T-helper 17 cell (primary cell): ENCODE measurements at regions not wholly inside any gene's neighbourhood (a gene's known extent, or its start where the extent isn't known, plus 50 kb on each side); places are given as distances from the start of the nearest gene placed in this dataset.

Source experiments
- ATAC-seq: fragments of 150-1000 bp; cut with Tn5 transposase; 2 replicates; pipeline ENCODE4 v1.10.0; 2021; ENCODE audit warnings: mild to moderate bottlenecking, moderate library complexity
- DNase-seq, 3 donors: peaks; one replicate each; pipeline versions ENCODE4 v3.0.0 to v3.0.0-alpha.2; 2020 to 2021
- H3K9me3 ChIP-seq: one replicate; pipeline ENCODE4 v1.7.0; 2013; ENCODE audit warnings: low read length, mild to moderate bottlenecking; ENCODE audit not compliant: control insufficient read depth, poor library complexity, severe bottlenecking
- H3K27ac Mint-ChIP-seq: one replicate; pipeline ENCODE4 v1.8.0; 2022; ENCODE audit warnings: mild to moderate bottlenecking, moderate library complexity, mixed read lengths
- H3K27me3 Mint-ChIP-seq: one replicate; pipeline ENCODE4 v1.8.0; 2022; ENCODE audit warnings: mixed read lengths
- H3K36me3 Mint-ChIP-seq: one replicate; pipeline ENCODE4 v1.8.0; 2022; ENCODE audit warnings: low read depth, mixed read lengths
- H3K4me1 Mint-ChIP-seq: one replicate; pipeline ENCODE4 v1.8.0; 2022; ENCODE audit warnings: mild to moderate bottlenecking, mixed read lengths
- H3K4me3 Mint-ChIP-seq: one replicate; pipeline ENCODE4 v1.8.0; 2022; ENCODE audit warnings: mild to moderate bottlenecking, moderate library complexity, mixed read lengths

DNA sequence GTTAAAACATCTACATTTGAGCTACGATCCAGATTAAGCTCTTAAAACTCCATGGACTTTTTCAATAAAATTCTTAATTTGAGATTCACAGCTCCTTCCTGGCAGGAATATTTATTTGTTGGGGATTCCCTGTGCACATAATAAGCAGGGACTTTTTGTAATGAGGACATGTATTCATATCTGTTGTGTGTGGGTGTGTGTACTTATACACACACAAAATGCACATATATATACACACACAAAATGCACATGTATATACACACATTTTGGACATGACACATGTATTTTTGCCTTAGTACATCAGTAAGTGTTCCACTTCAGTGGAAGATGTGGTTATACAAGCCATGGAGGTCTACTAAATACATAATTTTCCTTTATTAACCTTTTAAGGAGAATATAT lies 1131.1 kb upstream of the CDH2 start:
- no peaks in the 10 kb centered on the region for H3K36me3 Mint-ChIP-seq
- H3K4me1 Mint-ChIP-seq, result no peaks in the 10 kb centered on the region
- peaks cover 3% of the 10 kb centered on the region for H3K9me3 ChIP-seq
- DNase-seq (no peak), ATAC-seq (no peak)
- no peaks in the 10 kb centered on the region for H3K27me3 Mint-ChIP-seq
- H3K27ac Mint-ChIP-seq, result no peak overlapping the region
- H3K4me3 Mint-ChIP-seq, result no peak overlapping the region

DNA sequence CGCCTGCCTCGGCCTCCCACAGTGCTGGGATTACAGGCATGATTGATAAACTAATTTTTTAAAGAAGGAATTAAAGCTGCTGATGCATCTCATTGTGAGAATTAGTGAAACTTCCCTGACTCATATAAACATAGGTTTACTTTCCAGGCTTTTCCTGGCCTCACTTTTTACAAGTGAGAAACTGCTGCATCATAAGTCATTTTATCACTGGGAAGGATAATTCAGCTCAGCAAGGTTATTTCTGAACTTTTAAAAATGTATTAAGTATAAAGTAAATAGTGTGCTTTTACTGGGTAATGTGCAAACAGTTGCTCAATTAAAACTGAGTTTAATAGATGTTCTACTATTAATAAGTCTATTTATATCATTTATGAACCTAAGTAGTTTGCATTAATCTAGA lies 1130.3 kb upstream of the CDH2 start:
- peaks cover 3% of the 10 kb centered on the region for H3K9me3 ChIP-seq
- Mint-ChIP-seq H3K27me3 (no peaks in the 10 kb centered on the region), H3K4me1 (no peaks in the 10 kb centered on the region), H3K27ac (no peak overlapping the region), H3K36me3 (no peaks in the 10 kb centered on the region), H3K4me3 (no peak overlapping the region)
- ATAC-seq (no peak), DNase-seq (no peak)

DNA sequence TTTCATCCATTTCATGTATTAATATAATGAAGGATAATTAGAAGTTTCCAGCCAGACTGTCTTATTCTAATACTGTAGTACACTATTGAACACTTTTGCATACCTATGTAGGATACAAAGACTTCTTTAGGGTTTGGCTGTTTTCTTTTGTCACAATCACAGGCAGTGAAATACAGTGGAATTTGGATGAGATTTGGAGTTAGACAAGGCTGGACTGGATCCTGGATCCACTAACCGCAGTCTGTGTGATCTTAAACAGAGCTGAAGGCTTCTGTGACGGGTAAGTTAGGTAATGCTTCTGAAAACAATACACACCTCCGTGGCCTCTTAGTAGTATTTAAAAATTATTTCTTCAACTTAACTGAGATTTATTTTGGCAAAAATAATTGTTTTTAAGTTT lies 1128.6 kb upstream of the CDH2 start:
- ATAC-seq, result no peak
- H3K36me3 Mint-ChIP-seq, result no peaks in the 10 kb centered on the region
- H3K4me1 Mint-ChIP-seq, result no peaks in the 10 kb centered on the region
- no peak overlapping the region for H3K4me3 Mint-ChIP-seq
- no peaks in the 10 kb centered on the region for H3K27me3 Mint-ChIP-seq
- no peak overlapping the region for H3K27ac Mint-ChIP-seq
- no peak for DNase-seq
- peaks cover 3% of the 10 kb centered on the region for H3K9me3 ChIP-seq

DNA sequence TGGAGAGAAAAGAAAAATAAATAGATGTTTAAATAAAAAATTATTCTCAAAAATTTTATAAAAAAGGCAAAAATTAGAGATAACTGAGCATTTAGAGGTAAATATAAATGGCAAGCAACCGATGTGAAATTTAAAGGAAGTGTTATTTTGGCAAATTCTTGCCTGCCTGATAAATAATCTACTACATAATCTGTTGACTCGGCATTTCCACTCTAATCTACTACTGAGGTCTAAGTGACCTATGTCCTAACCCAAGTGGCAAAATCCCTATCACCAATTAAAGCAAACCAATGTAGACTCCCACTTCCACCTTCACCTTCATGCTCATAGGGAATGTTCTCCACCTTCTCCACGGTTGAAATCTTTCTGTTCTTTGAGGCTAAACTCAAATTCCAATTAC lies 1124.1 kb upstream of the CDH2 start:
- no peaks in the 10 kb centered on the region for H3K4me1 Mint-ChIP-seq
- no peaks in the 10 kb centered on the region for H3K9me3 ChIP-seq
- no peaks in the 10 kb centered on the region for H3K36me3 Mint-ChIP-seq
- no peak overlapping the region for H3K27ac Mint-ChIP-seq
- DNase-seq (no peak), ATAC-seq (no peak)
- H3K4me3 Mint-ChIP-seq, result no peak overlapping the region
- H3K27me3 Mint-ChIP-seq, result no peaks in the 10 kb centered on the region

DNA sequence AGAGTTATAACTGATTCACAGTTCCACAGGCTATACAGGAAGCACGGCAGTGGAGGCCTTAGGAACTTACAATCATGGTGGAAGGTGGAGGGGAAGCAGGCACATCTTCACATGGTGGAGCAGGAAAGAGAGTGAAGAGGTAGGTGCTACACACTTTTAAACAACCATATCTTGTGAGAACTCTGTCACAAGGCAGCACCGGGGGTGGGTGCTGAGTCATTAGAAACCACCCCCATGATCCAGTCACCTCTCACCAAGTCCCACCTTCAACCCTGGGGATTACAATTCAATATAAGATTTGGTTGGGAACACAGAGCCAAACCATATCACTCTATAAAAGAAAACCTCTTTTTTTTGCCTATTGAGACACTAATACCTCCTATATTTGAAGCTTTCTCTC lies 1108.5 kb upstream of the CDH2 start:
- Mint-ChIP-seq H3K4me1 (no peaks in the 10 kb centered on the region), H3K27me3 (no peaks in the 10 kb centered on the region), H3K4me3 (no peak overlapping the region), H3K36me3 (no peaks in the 10 kb centered on the region), H3K27ac (no peak overlapping the region)
- DNase-seq (no peak), ATAC-seq (no peak)
- H3K9me3 ChIP-seq, result no peaks in the 10 kb centered on the region

DNA sequence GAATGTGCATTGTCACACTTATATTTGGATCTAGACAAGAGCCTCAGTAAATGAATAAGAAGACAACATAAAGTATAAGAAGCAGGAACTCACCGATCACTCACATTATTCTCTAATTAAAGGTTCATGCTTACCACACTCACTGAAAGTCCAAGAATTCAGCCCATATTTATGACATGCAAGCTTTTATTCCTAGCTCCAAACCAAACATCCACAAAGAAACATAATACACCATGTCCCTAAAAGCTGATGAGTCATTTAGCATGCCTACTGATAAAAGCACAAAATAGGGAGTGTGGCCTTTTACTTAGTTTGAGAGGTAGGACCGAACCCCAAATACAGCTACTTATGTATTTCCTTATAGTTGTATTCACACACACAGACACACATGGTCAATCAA lies 1094.6 kb upstream of the CDH2 start:
- no peaks in the 10 kb centered on the region for H3K36me3 Mint-ChIP-seq

DNA sequence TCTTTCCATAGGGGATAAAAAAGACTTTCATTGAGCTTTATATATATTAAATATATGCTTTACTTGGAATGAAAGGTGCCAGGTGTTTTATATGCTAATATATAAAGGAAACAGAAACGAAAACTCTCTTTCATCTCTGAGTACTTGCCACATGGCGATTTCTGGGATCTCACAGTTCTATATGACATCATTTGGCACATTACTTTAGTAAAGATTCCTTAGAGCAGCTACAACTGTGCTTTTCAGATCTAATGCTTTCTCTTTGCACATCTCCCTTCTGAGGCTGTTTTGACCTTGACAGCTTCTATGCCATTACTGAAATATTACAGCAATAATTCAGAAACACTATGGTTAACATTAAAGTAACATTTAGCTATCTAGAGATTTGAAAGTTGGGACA lies 1082.9 kb upstream of the CDH2 start:
- Mint-ChIP-seq H3K27ac (no peak overlapping the region), H3K36me3 (no peaks in the 10 kb centered on the region), H3K27me3 (no peaks in the 10 kb centered on the region), H3K4me3 (no peak overlapping the region), H3K4me1 (no peaks in the 10 kb centered on the region)
- H3K9me3 ChIP-seq, result no peaks in the 10 kb centered on the region
- no peak for DNase-seq
- ATAC-seq, result no peak

More for the DNA sequence above, 1094.6 kb upstream of the CDH2 start:
- Mint-ChIP-seq H3K27ac (no peak overlapping the region), H3K27me3 (no peaks in the 10 kb centered on the region), H3K4me3 (no peak overlapping the region), H3K4me1 (no peaks in the 10 kb centered on the region)
- no peak for DNase-seq
- no peak for ATAC-seq
- no peaks in the 10 kb centered on the region for H3K9me3 ChIP-seq

DNA sequence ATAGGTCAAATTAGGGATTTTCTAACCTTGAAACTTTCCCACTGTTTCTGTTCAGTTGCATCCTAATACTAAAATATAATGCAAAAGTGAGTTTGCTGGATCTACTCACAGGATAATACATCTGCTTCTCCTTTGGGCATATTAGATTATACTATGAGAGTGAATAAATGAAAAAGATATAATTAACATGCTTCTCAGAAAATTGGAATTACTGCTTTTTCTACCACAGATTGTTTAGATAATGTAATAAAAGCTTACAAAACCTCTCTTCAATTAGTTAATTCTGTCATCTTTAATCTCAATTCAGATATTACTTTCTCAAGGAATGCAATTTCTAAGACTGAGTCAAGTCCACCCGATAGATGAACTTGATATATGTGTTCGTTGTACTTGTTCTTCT lies 1077.2 kb upstream of the CDH2 start:
- Mint-ChIP-seq H3K4me1 (no peaks in the 10 kb centered on the region), H3K36me3 (no peaks in the 10 kb centered on the region), H3K27ac (no peak overlapping the region), H3K27me3 (no peaks in the 10 kb centered on the region), H3K4me3 (no peak overlapping the region)
- no peak for ATAC-seq
- no peak for DNase-seq
- H3K9me3 ChIP-seq, result no peaks in the 10 kb centered on the region

DNA sequence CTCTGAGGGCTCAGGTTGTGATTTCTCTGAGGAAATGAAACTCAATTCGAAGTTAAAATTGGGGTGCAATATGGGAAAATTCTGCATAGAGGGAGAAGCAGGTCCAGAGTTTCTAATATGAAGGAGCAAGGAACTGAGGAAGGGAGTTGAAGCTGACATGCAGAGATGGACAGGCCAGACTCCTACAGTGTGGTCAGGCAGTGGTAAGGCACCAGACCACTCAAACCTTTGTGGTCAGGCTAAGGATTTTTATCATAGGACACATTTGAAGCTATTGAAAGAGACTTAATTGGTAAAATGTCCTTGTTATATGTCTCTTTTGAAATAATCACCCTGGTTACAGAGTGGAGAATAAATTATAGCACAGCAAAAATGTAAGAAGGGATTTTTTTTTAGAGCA lies 1074.8 kb upstream of the CDH2 start:
- no peak overlapping the region for H3K27ac Mint-ChIP-seq
- H3K27me3 Mint-ChIP-seq, result no peaks in the 10 kb centered on the region
- no peaks in the 10 kb centered on the region for H3K36me3 Mint-ChIP-seq
- no peaks in the 10 kb centered on the region for H3K4me1 Mint-ChIP-seq
- H3K9me3 ChIP-seq, result no peaks in the 10 kb centered on the region
- no peak for DNase-seq
- ATAC-seq, result no peak
- no peak overlapping the region for H3K4me3 Mint-ChIP-seq

DNA sequence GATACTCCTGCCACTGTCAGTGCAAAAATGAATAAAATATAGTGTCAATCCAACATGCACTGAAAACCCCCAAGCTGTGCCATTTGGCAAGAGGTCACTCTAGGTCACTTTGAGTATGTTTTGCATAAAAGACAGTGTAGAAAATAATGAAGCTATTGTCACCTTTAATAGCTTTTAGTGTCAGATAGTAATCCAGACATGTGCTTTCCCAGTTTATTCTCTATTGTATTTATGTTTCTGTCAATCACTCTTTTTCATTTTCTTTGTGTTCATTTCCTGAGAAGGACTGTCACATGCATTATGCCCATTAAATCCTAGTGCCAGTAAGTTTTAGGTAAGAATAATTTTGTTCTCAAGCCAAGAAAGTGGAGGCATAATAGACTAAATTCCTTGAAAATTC lies 1073.9 kb upstream of the CDH2 start:
- no peaks in the 10 kb centered on the region for H3K4me1 Mint-ChIP-seq
- H3K27ac Mint-ChIP-seq, result no peak overlapping the region
- no peak overlapping the region for H3K4me3 Mint-ChIP-seq
- ATAC-seq (no peak), DNase-seq (no peak)
- H3K27me3 Mint-ChIP-seq, result no peaks in the 10 kb centered on the region
- no peaks in the 10 kb centered on the region for H3K9me3 ChIP-seq
- H3K36me3 Mint-ChIP-seq, result no peaks in the 10 kb centered on the region

DNA sequence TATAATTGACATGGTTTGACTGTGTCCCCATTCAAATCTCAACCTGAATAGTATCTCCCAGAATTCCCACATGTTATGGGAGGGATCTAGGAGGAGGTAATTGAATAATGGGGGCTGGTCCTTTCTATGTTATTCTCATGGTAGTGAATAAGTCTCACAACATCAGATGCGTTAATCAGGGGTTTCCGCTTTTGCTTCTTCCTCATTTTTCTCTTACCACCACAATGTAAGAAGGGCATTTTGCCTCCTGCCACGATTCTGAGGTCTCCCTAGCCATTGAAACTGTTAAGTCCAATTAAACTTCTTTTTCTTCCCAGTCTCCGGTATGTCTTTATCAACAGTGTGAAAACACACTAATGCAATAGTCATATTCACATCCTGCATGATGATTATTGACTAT lies 1073.3 kb upstream of the CDH2 start:
- Mint-ChIP-seq H3K4me1 (no peaks in the 10 kb centered on the region), H3K36me3 (no peaks in the 10 kb centered on the region), H3K27me3 (no peaks in the 10 kb centered on the region), H3K4me3 (no peak overlapping the region), H3K27ac (no peak overlapping the region)
- DNase-seq (no peak), ATAC-seq (no peak)
- no peaks in the 10 kb centered on the region for H3K9me3 ChIP-seq

DNA sequence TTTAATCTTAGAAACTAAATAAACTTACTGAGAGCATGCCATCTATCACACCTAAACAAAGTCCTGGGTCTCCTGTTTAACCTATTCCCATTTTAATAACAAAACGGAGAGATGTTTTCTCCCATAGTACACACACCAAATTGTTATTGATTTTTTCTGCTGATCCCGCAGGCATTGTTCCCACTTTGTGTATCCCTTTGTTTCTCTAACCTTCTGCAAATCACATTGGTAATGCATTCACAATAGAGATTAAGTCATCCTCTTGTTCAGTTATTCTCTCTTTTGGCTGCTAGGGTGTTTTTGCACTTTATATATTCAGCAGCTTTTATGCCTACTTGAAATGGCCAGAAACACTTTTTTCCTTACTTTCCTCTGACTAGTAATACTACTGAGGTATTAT lies 1071.9 kb upstream of the CDH2 start:
- no peaks in the 10 kb centered on the region for H3K27me3 Mint-ChIP-seq
- no peaks in the 10 kb centered on the region for H3K4me1 Mint-ChIP-seq
- DNase-seq, result no peak
- no peak for ATAC-seq
- H3K4me3 Mint-ChIP-seq, result no peak overlapping the region
- H3K27ac Mint-ChIP-seq, result no peak overlapping the region
- no peaks in the 10 kb centered on the region for H3K36me3 Mint-ChIP-seq
- H3K9me3 ChIP-seq, result no peaks in the 10 kb centered on the region

DNA sequence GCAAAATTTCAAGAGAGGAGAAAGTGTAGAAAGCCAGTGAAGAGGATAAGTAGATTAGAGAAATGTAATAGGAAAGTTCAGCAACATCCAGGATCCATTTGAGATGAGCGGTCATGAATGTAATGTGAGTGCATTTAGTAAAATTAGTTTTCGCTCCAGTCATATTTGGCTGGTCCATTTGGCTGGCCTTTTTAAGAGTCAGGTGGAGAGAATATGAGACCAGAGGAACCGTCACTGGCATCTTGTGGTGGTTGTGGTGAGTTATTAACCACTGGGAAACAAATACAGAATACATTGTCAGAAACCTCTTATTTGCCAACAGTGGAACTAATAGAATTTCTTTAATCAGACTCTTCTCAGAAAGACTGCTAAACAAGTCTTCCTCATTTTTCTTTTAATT lies 1064.3 kb upstream of the CDH2 start:
- no peak overlapping the region for H3K4me3 Mint-ChIP-seq
- no peak for ATAC-seq
- H3K27ac Mint-ChIP-seq, result no peak overlapping the region
- no peaks in the 10 kb centered on the region for H3K9me3 ChIP-seq
- no peaks in the 10 kb centered on the region for H3K27me3 Mint-ChIP-seq
- no peaks in the 10 kb centered on the region for H3K36me3 Mint-ChIP-seq
- DNase-seq, result no peak
- no peaks in the 10 kb centered on the region for H3K4me1 Mint-ChIP-seq

DNA sequence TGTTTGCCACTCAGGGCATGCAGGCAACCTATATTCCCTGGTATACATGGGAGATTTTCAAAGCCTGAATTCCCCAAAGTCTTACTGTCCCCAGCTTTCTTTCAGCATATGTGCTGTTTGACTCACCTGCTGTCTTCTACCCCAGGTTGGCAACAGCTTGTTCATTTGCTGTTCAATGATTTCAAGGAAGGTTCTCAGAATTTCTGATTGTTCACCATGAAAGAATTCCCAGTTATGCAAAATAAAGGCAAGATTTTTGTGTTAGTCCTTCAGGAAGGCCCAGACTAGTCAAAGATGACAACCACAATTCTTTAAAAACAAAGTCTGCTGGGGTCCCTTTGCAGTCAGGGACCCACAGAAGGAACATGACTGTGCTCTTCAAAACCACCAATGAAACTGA lies 1057.8 kb upstream of the CDH2 start:
- H3K27me3 Mint-ChIP-seq, result no peaks in the 10 kb centered on the region
- H3K36me3 Mint-ChIP-seq, result no peaks in the 10 kb centered on the region
- no peaks in the 10 kb centered on the region for H3K4me1 Mint-ChIP-seq
- no peak overlapping the region for H3K27ac Mint-ChIP-seq
- DNase-seq (no peak), ATAC-seq (no peak)
- H3K9me3 ChIP-seq, result no peaks in the 10 kb centered on the region
- H3K4me3 Mint-ChIP-seq, result no peak overlapping the region

DNA sequence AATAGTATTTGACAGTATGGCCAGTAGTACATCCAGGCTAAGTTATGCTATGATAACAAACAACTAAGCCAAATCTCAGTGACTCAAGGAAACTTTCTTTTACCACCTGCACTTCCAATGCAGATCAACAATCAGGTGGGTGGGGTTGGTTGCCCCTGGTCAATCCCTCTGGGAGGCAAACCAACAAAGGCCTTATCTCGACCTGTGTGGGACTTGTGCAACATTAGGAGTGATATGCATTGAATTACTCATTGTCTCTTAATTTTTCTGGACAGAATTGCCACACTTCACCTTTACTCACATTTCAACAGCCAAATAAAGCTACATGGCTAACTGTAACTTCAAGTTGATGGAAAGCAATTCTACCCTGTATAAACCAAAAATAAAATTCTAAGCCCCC lies 1049.3 kb upstream of the CDH2 start:
- H3K27me3 Mint-ChIP-seq, result no peaks in the 10 kb centered on the region
- H3K4me1 Mint-ChIP-seq, result no peaks in the 10 kb centered on the region
- ATAC-seq (no peak), DNase-seq (no peak)
- H3K4me3 Mint-ChIP-seq, result no peak overlapping the region
- H3K27ac Mint-ChIP-seq, result no peak overlapping the region
- H3K9me3 ChIP-seq, result no peaks in the 10 kb centered on the region
- H3K36me3 Mint-ChIP-seq, result no peaks in the 10 kb centered on the region
